Type B pancreatic cell (in vitro differentiated cells): ENCODE measurements at regions not wholly inside any gene's neighbourhood (a gene's known extent, or its start where the extent isn't known, plus 50 kb on each side); places are given as distances from the start of the nearest gene placed in this dataset.

Source experiments
- DNase-seq: peaks from one replicate; pipeline ENCODE4 v3.0.0; 2021; ENCODE audit warnings: mixed read lengths; ENCODE audit not compliant: unreplicated experiment; ENCODE audit errors: extremely low spot score
- H3K27ac Mint-ChIP-seq: 2 replicates; pipeline ENCODE4 v1.8.0; 2021; ENCODE audit warnings: mild to moderate bottlenecking, mixed read lengths
- H3K27me3 Mint-ChIP-seq: 2 replicates; pipeline ENCODE4 v1.8.0; 2021; ENCODE audit warnings: mixed read lengths
- H3K36me3 Mint-ChIP-seq: 2 replicates; pipeline ENCODE4 v1.8.0; 2021; ENCODE audit warnings: mixed read lengths
- H3K4me1 Mint-ChIP-seq: one replicate; pipeline ENCODE4 v1.8.0; 2021; ENCODE audit warnings: mixed read lengths; ENCODE audit not compliant: unreplicated experiment
- H3K4me3 Mint-ChIP-seq: 2 replicates; pipeline ENCODE4 v1.8.0; 2021; ENCODE audit warnings: mild to moderate bottlenecking, mixed read lengths
- H3K9me3 Mint-ChIP-seq: 2 replicates; pipeline ENCODE4 v1.8.0; 2021; ENCODE audit warnings: mixed read lengths
- CTCF ChIP-seq: fragments of 200-600 bp; sonication (generic); conservative IDR thresholded peaks from 2 replicates; pipeline ENCODE4 v1.5.0; 2021; ENCODE audit warnings: antibody characterized with exemption, mild to moderate bottlenecking

GRCh38 chr6:19370831-19371230 lies 466.3 kb upstream of the ID4 start:
- Mint-ChIP-seq H3K27ac (no peak overlapping the region), H3K9me3 (peaks cover 9% of the 10 kb centered on the region), H3K4me3 (no peak overlapping the region), H3K27me3 (no peaks in the 10 kb centered on the region), H3K4me1 (peaks cover 26% of the 10 kb centered on the region), H3K36me3 (no peaks in the 10 kb centered on the region)
- TF ChIP-seq CTCF, result no peak
- no peak for DNase-seq

GRCh38 chr6:19375613-19376012 lies 461.6 kb upstream of the ID4 start:
- no peaks in the 10 kb centered on the region for H3K27me3 Mint-ChIP-seq
- peaks cover 15% of the 10 kb centered on the region for H3K4me1 Mint-ChIP-seq
- H3K9me3 Mint-ChIP-seq, result peaks cover 9% of the 10 kb centered on the region
- TF ChIP-seq CTCF, result no peak
- no peak overlapping the region for H3K4me3 Mint-ChIP-seq
- no peaks in the 10 kb centered on the region for H3K36me3 Mint-ChIP-seq
- DNase-seq, result no peak
- H3K27ac Mint-ChIP-seq, result no peak overlapping the region

- Mint-ChIP-seq H3K4me3 (no peak overlapping the region), H3K36me3 (no peaks in the 10 kb centered on the region), H3K27ac (no peak overlapping the region), H3K4me1 (peaks cover 9% of the 10 kb centered on the region), H3K9me3 (no peaks in the 10 kb centered on the region), H3K27me3 (no peaks in the 10 kb centered on the region)
- no peak for TF ChIP-seq CTCF
- DNase-seq, result no peak
These were observed 459.4 kb upstream of the ID4 start for GRCh38 chr6:19377722-19378121.

GRCh38 chr6:19380293-19380692 lies 456.9 kb upstream of the ID4 start:
- Mint-ChIP-seq H3K9me3 (peaks cover 6% of the 10 kb centered on the region), H3K4me1 (peaks cover 9% of the 10 kb centered on the region), H3K4me3 (no peak overlapping the region), H3K27ac (no peak overlapping the region), H3K27me3 (no peaks in the 10 kb centered on the region), H3K36me3 (no peaks in the 10 kb centered on the region)
- no peak for TF ChIP-seq CTCF
- no peak for DNase-seq

GRCh38 chr6:19382676-19383075 lies 454.5 kb upstream of the ID4 start:
- H3K27ac Mint-ChIP-seq, result no peak overlapping the region
- peaks cover 6% of the 10 kb centered on the region for H3K9me3 Mint-ChIP-seq
- DNase-seq, result no peak
- no peaks in the 10 kb centered on the region for H3K36me3 Mint-ChIP-seq
- TF ChIP-seq CTCF, result no peak
- H3K4me1 Mint-ChIP-seq, result peaks cover 8% of the 10 kb centered on the region
- no peaks in the 10 kb centered on the region for H3K27me3 Mint-ChIP-seq
- no peak overlapping the region for H3K4me3 Mint-ChIP-seq

GRCh38 chr6:19391926-19392325 lies 445.2 kb upstream of the ID4 start:
- TF ChIP-seq CTCF, result no peak
- no peak for DNase-seq
- no peaks in the 10 kb centered on the region for H3K36me3 Mint-ChIP-seq
- no peaks in the 10 kb centered on the region for H3K4me1 Mint-ChIP-seq
- H3K27ac Mint-ChIP-seq, result no peak overlapping the region
- H3K4me3 Mint-ChIP-seq, result no peak overlapping the region
- no peaks in the 10 kb centered on the region for H3K27me3 Mint-ChIP-seq
- no peaks in the 10 kb centered on the region for H3K9me3 Mint-ChIP-seq
